ENCODE measurements at regions not wholly inside any gene's neighbourhood (a gene's known extent, or its start where the extent isn't known, plus 50 kb on each side); places are given as distances from the start of the nearest gene placed in this dataset.

GRCh38 chr3:72476139-72476483 is 372.1 kb downstream of the SHQ1 start:
- no peak for TF ChIP-seq MYC (IDR thresholded peaks at IDR 0.05; ENCODE audit: low read depth, low read length)
- no peak for TF ChIP-seq CTCF (IDR thresholded peaks at IDR 0.05; ENCODE audit: extremely low read depth in 1 of 2, insufficient read depth in 1 of 2, low read depth in 1 of 2, low read length in 2 of 2)

Measured in endothelial cell of umbilical vein (primary cell).